Eye (tissue), 1 donor: ENCODE measurements at regions not wholly inside any gene's neighbourhood (a gene's known extent, or its start where the extent isn't known, plus 50 kb on each side); places are given as distances from the start of the nearest gene placed in this dataset.
"Not testable (repeated sequence)": the region's sequence is repeated elsewhere in the genome, so short reads cannot be mapped to it uniquely, and the experiment has no call there.

ENCODE experiments used
- DNase-seq: peaks from one replicate; pipeline ENCODE4 v3.0.0-alpha.2; 2015

DNA sequence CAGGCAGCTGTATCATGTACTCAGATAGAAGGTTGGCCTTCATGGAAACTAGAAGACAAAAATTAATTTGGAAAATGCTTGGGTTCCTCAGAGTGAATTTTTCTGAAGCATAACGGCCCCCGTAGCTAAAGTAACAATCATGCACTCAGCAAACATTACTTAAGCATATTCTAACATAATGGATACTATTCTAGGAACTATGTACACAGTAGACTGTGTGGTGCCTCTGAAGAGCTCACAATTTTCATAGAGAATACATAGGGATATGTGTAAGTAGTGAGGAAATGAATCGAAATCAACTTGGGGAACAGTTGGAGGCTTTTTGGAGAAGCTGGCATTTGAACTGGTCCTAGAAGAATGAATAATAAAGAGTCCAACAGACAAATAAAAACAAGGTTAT is 1045.0 kb downstream of the GLUD2 start:
- no peak for DNase-seq

- DNase-seq: no peak
Measured at GRCh38 chrX:122092978-122093377, 1045.6 kb downstream of the GLUD2 start.

- DNase-seq: no peak
Measured at GRCh38 chrX:122094611-122095010, 1047.2 kb downstream of the GLUD2 start.

- no peak for DNase-seq
Measured at GRCh38 chrX:122113376-122113775, 1066.0 kb downstream of the GLUD2 start.

- no peak for DNase-seq
Measured at GRCh38 chrX:122113896-122114295, 1066.5 kb downstream of the GLUD2 start.

- no peak for DNase-seq
Measured at GRCh38 chrX:122115604-122116003, 1068.2 kb downstream of the GLUD2 start.

- no peak for DNase-seq
Measured at GRCh38 chrX:122119361-122119760, 1064.7 kb upstream of the GRIA3 start.

DNA sequence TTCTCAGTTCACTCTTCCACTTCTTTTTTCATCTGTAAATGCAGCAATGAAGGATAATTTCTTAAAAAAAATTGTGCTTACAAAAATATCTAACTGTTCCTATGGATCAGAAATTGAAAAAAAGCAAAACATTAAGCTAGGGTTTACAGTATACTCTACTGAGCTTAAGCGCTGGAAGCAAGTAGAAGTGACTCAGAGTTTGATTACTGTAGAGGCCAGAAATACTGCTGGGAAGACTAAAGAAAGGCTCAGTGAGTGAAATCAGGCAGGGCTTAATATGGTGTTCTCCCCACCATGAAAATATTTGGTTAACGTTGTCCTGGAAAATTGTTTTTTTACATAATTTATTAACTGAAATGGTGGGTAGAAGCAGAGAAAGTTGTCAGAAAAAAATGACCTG is 1061.8 kb upstream of the GRIA3 start:
- no peak for DNase-seq

DNA sequence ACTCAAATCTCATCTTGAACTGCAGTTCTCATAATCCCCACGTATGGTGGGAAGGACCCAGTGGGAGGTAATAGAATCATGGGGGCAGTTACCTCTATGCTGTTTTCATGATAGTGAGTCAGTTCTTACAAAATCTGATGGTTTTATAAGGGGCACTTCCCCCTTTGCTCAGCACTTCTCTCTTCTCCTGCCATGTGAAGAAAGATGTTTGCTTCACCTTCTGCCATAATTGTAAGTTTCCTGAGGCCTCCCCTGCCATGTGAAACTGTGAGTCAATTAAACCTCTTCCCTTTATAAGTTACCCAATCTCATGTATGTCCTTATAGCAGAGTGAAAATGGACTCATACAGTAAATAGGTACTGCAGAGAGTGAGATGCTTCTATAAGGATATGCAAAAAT is 1050.6 kb upstream of the GRIA3 start:
- DNase-seq: no peak

DNA sequence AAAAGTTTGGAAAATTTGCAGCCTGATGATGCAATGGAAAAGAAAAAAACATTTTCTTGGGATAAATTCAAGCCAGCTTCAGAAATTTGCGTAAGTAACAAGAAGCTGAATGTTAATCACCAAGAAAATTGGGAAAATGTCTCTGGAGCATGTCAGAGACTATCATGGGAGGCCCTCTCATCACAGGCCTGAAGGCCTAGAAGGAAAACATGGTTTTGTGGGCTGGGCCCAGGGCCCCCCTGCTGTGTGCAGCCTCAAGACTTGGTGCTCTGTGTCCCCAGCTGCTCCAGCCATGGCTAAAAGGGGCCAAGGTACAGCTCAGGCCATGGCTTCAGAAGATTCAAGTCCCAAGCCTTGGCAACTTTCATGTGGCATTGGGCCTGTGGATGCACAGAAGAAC is 1049.8 kb upstream of the GRIA3 start:
- no peak for DNase-seq

DNA sequence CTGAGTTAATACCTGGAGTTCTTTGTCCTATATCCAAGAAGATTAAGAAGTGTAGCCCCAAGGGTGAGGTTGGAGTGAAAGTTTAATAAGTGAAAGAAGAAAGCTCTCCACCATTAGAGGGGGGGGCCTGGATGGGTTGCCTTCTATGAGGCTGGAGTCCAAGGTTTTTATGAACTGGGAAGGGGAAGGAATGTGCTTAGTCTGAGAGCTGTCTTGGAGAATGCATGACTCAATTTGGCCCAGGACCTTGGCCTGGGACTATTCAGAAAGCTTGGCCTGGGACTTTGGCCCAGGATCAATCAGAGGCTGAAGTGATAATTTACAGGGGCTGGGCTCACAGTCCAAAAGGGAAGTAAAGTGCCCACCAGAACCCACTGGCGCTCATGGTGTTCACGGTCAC is 1049.0 kb upstream of the GRIA3 start:
- DNase-seq: no peak

DNA sequence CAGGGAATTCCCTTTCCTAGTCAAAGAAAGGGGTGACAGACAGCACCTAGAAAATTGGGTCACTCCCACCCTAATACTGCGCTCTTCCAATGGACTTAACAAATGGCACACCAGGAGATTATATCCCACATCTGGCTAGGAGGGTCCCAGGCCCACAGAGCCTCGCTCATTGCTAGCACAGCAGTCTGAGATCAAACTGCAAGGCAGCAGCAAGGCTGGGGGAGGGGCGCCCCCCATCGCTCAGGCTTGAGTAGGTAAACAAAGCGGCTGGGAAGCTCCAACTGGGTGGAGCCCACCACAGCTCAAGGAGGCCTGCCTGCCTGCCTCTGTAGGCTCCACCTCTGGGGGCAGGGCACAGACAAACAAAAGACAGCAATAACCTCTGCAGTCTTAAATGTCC is 1043.9 kb upstream of the GRIA3 start:
- DNase-seq: not testable (repeated sequence)

DNA sequence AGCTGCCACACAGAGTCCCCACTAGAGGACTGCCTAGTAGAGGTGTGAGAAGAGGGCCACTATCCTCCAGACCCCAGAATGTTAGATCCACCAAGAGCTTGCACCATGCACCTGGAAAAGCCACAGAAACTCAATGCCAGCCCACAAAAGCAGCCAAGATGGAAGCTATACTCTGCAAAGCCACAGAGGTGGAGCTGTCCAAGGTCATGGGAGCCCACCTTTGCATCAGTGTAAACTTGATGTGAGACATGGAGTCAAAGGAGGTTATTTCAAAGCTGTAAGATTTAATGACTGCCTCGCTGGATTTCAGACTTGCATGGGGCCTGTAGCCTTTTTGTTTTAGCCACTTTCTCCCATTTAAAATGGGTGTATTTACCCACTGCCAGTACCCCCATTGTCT is 1030.1 kb upstream of the GRIA3 start:
- no peak for DNase-seq

DNA sequence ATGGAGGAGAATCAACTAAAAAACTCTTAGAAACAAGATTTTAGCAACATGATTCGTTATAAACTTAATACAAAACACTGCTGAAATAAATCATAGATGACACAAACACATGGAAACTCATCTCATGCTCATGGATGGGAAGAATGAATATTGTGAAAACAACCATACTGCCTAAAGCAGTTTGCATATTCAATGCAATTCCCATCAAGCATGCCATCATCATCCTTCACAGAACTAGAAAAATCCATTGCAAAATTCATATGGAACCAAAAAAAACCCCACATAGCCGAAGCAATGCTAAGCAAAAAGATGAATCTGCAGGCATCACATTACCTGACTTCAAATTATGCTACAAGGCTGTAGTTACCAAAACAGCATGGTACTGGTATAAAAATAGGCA is 1015.8 kb upstream of the GRIA3 start:
- no peak for DNase-seq

DNA sequence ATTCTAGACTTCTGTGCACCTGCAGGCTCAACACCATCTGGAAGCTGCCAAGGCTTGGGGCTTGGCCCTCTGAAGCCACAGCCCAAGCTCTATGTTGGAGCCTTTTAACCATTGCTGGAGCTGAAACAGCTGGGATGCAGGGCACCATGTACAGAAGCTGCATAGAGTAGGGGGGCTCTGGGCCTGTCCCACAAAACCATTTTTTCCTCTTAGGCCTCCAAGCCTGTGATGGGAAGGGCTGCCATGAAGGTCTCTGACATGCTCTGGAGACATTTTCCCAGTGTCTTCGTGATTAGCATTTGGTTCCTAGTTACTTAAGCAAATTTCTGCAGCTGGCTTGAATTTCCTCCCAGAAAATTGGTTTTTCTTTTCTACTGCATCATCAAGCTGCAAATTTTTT is 999.3 kb upstream of the GRIA3 start:
- no peak for DNase-seq

GRCh38 chrX:122187069-122187713 is 996.9 kb upstream of the GRIA3 start:
- DNase-seq: peak; percentile 9

DNA sequence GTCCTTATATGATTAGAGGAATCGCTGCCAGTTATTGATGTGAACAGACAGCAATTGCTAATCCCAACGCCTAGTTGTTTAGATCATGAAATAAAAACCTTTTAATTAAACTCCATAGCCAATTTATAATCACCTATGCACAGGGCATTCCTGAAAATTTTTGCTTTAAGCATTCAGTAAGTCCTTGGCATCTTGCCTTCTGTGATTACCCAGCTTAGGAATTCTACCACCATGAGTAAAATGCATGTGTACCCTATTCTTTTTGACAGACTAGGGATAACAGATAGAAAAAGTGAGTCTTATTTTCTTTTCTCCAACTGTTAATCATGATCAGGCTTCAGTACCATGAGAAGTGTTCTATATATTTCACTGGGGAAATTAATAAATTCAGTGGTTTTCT is 995.3 kb upstream of the GRIA3 start:
- no peak for DNase-seq

GRCh38 chrX:122196343-122196742 is 987.7 kb upstream of the GRIA3 start:
- DNase-seq: no peak

GRCh38 chrX:122203399-122203798 is 980.7 kb upstream of the GRIA3 start:
- no peak for DNase-seq

DNA sequence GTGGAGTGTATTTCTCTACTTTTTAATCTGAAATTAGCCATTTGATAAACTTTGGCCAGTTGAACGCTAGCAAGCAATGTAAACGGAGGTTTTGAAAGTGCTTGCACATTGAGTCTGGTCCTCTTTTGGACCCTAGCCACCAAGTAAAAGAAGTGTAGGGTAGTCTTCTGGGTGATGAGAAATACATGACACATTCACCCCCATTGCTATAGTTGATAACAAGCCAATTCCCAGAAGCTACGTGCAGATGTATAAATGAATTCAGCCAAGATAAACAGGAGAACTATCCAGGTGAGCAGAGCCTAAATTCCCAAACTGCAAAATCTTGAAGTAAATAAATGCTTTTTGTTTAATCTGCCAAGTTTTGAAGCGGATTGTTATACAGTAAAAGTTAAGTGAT is 965.4 kb upstream of the GRIA3 start:
- DNase-seq: no peak

DNA sequence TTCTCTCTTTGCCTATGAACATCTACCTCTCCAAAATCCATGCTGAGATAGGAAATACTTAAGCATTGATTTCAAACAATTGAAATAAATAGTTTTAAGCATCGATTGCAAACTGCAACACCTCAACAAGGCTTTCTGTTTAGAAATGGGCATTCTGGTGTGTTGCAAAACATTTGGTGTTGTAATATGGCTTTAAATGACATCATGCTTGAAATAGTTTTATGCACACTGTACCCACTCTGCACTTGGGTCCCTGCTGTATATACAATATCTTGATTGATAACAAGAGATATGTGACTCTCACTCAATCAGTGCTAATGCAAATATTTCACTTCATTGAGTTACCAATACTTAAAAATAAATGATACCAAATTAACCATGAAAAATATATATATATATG is 964.9 kb upstream of the GRIA3 start:
- DNase-seq: no peak

GRCh38 chrX:122219735-122220134 is 964.3 kb upstream of the GRIA3 start:
- DNase-seq: no peak

DNA sequence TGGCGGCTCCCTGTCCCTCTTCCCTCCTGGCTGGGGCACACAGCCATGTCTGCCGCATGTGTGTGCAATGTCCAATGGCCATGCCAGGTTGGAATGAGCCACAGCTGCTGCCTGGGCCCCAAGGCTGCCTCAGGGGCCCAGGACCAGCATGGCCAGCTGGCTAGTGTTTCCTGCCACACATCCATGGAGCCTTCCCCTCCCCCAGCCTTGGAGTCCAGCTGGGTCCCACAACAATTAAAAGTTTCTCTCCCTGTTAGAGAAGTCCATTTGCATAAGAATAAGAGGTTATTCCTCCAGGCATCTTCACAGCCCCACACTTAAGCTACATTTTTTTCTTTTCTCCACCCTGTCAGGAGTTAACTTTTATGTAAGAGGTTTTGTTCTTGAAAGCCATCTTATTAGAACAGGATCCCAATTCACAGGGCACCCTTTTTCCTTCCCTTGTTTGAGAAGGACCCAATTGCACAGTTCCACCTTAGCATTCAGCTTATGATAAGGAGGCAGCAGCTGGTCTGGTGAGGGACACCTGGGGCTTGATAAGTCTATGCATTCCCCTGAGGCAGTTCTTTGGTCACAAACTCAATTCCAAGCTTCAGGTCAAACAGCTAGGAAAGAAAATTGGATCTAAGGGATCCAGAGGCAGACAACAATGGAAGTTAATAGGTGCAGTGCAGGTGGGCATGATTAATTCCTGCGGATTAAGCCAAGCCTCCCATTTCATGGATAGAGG is 963.3 kb upstream of the GRIA3 start:
- peak; percentile 4 for DNase-seq

GRCh38 chrX:122221810-122222209 is 962.3 kb upstream of the GRIA3 start:
- not testable (repeated sequence) for DNase-seq

- DNase-seq: not testable (repeated sequence)
Measured at GRCh38 chrX:122224137-122224536, 959.9 kb upstream of the GRIA3 start.
